A673 (cell line): ENCODE measurements at regions not wholly inside any gene's neighbourhood (a gene's known extent, or its start where the extent isn't known, plus 50 kb on each side); places are given as distances from the start of the nearest gene placed in this dataset.

Source experiments
- EZH2 ChIP-seq: fragments of 200-600 bp; sonication (generic); IDR thresholded peaks from 2 replicates; pipeline ENCODE4 v1.6.1; 2017; ENCODE audit warnings: borderline replicate concordance, low read depth, mild to moderate bottlenecking, mixed read lengths, antibody characterized with exemption, low read length; ENCODE audit not compliant: poor library complexity, severe bottlenecking
- TF ChIP-seq, protein P1 (sequence below): fragments of 300-800, 200-600 bp; sonication (generic); conservative IDR thresholded peaks from 2 replicates; pipeline ENCODE4 v1.5.1; 2017; ENCODE audit warnings: low read depth, mild to moderate bottlenecking, antibody characterized with exemption, low read length, moderate library complexity, mixed read lengths

GRCh38 chr6:14992382-14992781, 253.5 kb upstream of the JARID2 start:
- TF ChIP-seq, protein P1, sequence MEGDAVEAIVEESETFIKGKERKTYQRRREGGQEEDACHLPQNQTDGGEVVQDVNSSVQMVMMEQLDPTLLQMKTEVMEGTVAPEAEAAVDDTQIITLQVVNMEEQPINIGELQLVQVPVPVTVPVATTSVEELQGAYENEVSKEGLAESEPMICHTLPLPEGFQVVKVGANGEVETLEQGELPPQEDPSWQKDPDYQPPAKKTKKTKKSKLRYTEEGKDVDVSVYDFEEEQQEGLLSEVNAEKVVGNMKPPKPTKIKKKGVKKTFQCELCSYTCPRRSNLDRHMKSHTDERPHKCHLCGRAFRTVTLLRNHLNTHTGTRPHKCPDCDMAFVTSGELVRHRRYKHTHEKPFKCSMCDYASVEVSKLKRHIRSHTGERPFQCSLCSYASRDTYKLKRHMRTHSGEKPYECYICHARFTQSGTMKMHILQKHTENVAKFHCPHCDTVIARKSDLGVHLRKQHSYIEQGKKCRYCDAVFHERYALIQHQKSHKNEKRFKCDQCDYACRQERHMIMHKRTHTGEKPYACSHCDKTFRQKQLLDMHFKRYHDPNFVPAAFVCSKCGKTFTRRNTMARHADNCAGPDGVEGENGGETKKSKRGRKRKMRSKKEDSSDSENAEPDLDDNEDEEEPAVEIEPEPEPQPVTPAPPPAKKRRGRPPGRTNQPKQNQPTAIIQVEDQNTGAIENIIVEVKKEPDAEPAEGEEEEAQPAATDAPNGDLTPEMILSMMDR: no peak
- TF ChIP-seq EZH2: no peak
